Activated T-cell treated with anti-CD3 and anti-CD28 coated beads for 1 hour (primary cell): ENCODE measurements at regions not wholly inside any gene's neighbourhood (a gene's known extent, or its start where the extent isn't known, plus 50 kb on each side); places are given as distances from the start of the nearest gene placed in this dataset.

Experiments
- DNase-seq: peaks from one replicate; pipeline ENCODE4 v3.0.0-alpha.2; 2020; ENCODE audit warnings: low read depth

- DNase-seq = no peak
Observed at GRCh38 chr7:106775975-106776607, 89.0 kb upstream of the PIK3CG start.

- no peak for DNase-seq
Observed at GRCh38 chr7:106776618-106777347, 88.3 kb upstream of the PIK3CG start.

DNA sequence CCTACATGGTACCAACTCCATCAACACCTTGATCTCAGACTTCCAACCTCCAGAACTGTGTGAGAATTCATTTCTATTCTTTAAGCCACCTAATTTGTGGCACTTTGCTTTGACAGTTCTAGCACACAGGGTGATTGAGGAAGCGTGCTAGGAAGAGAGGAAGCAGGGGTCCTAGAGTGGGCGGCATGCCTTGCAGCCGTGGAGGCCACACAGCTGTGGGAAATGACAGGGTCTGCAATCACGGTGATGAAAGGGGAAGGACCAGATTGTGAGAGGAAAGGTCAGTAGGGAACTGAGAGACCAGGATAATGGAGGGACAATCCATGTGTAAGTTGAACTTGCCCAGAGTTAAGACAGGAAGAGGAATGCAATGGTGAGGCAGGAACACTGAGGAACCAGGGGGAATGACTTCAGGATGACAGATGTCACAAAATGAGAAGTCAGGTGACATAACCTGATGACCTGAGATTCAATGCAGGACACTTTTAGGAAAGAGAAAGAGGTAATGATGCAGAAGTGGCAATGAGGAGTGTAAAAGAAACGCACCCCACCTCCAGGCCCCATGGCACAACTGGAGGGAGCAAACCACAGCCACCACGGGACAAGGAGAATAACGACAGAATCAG, 87.3 kb upstream of the PIK3CG start:
- no peak for DNase-seq

DNA sequence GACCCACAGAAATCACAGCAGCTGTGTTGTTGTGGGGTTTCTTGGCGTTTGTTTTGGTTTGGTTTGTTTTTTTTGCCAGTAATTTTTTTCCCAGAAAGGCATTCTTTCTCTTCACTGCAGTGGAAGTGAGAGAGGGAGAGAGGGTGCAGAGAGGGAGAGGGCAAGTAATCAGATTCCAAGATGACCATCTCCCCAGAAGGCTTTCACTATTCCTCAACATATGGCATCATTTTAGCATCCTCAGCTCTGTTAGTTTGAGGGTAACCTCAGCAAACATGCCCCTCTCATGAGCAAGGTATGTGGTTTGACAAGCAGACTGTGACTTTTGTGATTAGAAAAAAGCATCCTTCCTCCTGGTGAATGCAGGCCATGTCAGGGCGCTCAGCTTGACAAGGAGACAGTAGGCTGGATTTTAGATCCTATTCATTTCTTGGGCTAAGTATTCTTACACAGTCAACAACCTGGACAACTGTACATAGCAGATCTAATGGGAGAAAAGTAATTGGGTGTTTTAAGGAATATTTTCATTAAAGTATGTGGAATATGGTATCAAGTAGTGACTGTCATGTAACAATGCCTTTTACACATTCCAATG, 86.3 kb upstream of the PIK3CG start:
- no peak for DNase-seq

DNA sequence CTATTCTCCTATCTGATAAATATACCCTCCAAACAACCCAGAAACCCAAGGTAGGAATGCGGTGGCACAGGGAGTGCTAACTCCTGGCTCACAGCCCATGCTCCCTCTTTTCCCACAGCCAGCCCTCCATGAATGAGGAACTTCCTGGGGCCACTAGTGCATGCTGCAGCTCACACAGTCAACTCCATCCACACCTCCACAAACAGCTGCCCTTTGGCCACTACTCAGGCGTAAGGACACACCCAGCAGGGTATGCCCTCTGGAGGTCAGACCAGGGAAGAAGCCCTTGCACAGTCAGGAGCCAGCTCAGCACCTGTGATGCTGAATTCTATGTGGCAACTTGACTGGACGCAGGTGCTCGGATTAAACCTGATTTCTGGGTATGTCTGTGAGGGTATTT, 85.2 kb upstream of the PIK3CG start:
- no peak for DNase-seq

GRCh38 chr7:106781007-106781406, 84.1 kb upstream of the PIK3CG start:
- DNase-seq = no peak

DNA sequence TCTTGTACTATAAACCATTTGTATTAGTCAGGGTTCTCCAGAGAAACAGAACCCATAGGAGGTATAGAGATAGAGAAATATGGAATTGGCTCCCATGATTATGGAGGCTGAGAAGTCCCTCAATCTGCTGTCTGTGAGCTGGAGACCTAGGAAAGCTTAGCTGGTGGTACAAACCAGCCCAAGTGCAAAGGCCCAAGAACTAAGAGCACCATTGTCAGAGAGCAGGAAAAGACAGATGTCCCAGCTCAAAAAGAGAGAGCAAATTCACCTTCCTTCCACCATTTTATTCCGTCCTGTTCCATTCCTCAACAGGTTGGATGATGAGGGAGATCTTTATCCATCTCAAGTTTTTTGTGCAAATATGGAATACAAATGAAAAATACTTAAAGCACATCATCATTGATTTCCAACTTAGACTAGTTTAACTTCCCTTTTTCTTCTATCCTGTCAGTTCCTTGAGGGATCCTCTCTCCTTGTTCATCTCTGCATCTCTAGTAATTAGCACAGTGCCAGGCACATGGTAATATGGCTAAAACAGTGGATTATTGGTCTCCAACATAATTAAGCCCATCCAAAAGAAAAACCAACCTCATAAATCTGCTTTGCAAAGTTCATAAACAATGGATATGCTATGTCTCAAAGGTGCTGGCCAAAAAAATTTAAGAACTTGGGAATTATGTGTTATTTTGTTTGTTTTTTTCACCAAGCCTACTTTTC, 83.1 kb upstream of the PIK3CG start:
- no peak for DNase-seq

GRCh38 chr7:106783286-106783685, 81.8 kb upstream of the PIK3CG start:
- no peak for DNase-seq

- DNase-seq = no peak
Observed at GRCh38 chr7:106788637-106789036, 76.4 kb upstream of the PIK3CG start.

- DNase-seq = no peak
Observed at GRCh38 chr7:106791526-106791925, 73.6 kb upstream of the PIK3CG start.

DNA sequence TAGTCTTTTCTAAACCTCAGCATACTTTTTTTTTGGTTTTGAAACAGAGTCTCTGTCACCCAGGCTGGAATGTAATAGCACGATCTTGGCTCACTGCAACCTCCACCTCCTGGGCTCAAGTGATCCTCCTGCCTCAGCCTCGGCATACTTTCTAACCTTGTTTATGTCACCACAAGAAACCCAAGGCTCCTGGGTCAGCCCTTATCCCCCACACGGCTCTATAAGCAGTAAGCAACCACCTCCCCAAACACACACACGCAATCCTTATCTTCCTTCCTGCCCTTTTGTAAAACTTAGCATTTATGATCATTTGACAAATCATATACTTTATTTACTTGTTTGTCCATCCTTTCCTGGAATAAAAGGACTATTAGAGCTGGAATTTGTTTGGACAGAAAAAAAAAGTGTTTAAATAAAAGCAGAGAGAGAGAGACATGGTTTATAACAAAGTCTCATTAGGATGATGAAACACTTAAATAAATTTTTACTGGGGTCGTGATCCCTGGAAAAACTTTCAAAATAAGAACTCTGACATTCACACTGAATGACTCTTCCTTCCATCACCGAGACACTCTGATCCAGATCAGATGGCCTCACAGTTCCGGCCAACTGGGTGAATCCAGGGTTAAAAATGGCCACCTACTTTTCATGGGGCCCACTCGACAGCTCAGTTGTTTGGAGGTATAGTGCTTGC, 72.7 kb upstream of the PIK3CG start:
- no peak for DNase-seq

DNA sequence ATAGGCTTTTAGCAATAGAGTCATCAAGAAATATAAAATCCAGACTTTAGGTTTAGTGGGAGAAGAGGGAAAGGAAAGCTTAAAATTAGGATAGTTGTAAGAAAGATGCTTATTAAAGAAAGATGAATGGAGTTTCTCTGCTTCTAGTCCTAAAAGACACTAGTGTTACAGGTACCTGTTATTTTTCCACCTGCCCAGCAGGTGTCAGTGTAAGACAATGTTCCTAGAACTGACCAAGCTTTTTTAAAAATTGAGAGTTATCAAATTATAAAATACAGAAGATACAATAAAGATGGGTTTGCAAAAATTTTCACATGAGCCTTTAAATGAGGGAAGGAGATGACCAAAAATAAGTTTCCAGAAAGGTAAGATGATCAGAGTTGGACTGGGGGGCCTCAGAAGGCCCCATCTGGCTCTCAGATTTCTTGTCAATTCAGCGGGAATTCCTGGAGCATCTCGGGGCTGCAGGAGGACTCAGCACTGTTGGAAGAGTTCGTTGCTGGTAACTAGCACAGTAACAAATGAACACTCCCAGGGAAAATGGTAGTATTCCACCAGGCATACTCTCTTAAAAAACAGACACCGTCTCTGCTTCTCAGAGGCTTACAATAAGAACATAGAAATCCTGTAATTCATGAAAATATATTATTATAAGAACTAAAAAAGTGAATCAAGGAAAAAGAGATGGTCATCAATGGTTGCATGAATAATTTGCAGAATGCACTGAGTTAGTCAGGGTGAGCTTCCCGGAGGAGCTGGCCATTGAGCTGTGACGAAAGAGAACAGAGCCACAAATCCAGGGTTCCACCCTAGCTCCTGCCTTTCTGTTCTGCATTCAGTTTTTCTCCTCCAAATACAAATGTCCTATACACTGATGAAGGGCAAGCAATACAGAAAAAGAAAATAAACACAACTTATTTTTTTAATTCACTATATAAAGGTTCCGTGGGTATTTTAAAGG, 71.8 kb upstream of the PIK3CG start:
- peak; percentile 25 for DNase-seq

- DNase-seq = no peak
Observed at GRCh38 chr7:106794276-106795083, 70.6 kb upstream of the PIK3CG start.

DNA sequence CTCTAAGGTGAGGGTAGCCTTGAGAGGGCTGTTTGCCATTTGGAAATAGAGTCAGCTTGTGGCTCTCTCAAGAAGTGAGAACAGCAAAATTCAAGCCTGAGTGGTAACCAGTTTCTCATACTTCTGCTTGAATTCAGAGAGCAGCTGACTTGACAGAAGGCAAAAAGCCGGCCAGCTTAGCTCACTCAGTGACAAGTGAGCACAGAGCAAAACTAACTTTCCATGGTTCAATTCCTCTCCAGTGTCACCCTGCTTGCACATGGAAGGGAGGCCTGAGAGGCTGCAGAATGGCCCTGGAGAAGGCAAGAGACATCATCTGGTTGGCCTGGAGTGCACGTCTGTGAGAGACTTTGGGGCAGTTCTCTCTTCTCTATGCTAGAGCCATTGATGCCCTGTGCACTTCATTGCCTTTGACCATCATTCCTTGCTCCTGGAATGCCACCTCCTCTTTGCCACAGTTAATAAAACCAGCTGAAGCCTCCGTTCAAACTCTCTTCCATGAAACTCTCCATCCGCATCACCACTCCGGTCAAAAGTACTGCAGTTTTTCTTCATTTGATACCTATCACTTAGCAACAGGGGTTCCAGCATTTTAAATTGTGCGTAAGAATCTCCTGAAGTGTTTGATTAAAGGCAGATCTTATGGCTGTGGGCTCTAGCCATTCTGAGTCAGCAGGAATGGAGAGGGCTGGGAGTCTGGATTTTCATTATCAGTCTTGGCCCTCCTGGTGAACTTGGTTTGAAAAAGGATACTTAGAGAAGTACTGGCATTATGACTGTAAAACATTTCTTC, 69.8 kb upstream of the PIK3CG start:
- DNase-seq = no peak

GRCh38 chr7:106795877-106796231, 69.2 kb upstream of the PIK3CG start:
- DNase-seq = no peak

DNA sequence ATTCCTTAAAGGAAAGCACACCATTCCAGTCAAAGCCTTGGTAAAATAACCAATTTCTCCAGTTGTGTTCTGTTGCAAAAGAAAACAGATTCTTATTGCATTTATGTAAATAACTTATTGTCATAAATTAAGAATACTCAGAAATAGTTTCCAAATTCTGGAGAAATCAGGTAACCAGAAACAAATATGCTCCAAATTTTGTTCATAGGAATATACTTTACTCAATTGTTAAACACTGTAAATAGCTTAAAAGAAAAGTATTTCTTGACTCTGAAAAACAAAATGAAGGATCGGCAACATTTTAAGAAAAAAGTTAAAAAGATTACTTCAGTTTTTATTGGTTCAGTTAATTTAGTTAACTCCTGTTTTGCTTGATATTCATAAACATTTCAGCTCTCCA, 67.1 kb upstream of the PIK3CG start:
- no peak for DNase-seq

DNA sequence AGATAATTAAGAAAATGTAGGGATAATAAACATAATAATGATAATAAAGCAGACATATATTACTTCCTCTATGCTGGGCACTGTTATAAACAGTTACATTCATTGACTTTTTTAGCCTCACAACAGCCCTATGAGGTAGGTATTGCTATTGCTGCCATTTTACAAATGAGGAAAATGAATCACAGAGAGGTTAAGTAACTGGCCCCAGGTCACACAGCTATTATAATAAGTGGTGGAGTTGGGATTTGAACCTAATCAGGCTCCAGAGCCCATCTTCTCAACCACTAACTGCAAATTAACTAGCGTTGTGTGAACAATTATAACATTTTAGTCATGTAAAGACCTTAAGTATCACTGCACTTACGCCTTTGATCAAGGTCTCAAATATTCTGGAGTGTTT, 62.5 kb upstream of the PIK3CG start:
- DNase-seq = no peak

DNA sequence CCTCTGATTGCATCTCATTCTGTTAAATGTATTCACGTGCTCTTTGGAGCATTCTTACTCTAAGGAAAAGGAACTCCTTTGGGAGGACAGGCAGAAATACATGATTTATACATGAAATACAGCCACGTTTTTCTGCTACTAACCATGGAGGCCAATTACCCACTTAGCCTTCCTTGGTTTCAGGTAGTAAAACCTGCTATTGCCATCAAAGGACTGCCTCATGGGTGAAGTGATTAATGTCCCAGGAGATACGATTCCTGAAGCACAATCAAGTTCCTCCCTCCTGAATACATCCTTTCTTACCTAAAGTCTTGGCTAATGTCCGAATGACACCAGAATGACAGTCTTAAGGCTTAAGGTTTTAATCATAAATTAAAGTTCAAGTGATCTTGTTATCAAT, 58.5 kb upstream of the PIK3CG start:
- no peak for DNase-seq

- DNase-seq = no peak
Observed at GRCh38 chr7:106807474-106807873, 57.6 kb upstream of the PIK3CG start.
